ENCODE measurements at regions not wholly inside any gene's neighbourhood (a gene's known extent, or its start where the extent isn't known, plus 50 kb on each side); places are given as distances from the start of the nearest gene placed in this dataset.

- TF ChIP-seq CTCF (IDR thresholded peaks at IDR 0.05) (no peak), POLR2A (IDR thresholded peaks at IDR 0.05) (no peak)
Measured at GRCh38 chr9:16180546-16180945, 627.7 kb downstream of the CCDC171 start.
